ENCODE measurements at regions not wholly inside any gene's neighbourhood (a gene's known extent, or its start where the extent isn't known, plus 50 kb on each side); places are given as distances from the start of the nearest gene placed in this dataset.

- no peak for TF ChIP-seq CTCF (IDR thresholded peaks at IDR 0.05; ENCODE audit: insufficient read depth, low read length, poor library complexity, severe bottlenecking)
- H3K4me3 ChIP-seq (replicated peaks; ENCODE audit: low read depth, low read length), result no peak overlapping the region
- H3K27me3 ChIP-seq (replicated peaks; ENCODE audit: control insufficient read depth, insufficient read depth, low read length), result no peaks in the 10 kb centered on the region
- no peaks in the 10 kb centered on the region for H3K36me3 ChIP-seq (ENCODE audit: control insufficient read depth, insufficient read depth, low read length)
- DNase-seq (ENCODE audit: extremely low read depth, insufficient read length), result no peak
Observed at GRCh38 chr13:29901710-29902631, 51.6 kb upstream of the UBL3 start.
